ENCODE measurements at regions not wholly inside any gene's neighbourhood (a gene's known extent, or its start where the extent isn't known, plus 50 kb on each side); places are given as distances from the start of the nearest gene placed in this dataset.
A peak's percentile ranks its signal among the peaks of the same experiment; 100 is the strongest.

DNA sequence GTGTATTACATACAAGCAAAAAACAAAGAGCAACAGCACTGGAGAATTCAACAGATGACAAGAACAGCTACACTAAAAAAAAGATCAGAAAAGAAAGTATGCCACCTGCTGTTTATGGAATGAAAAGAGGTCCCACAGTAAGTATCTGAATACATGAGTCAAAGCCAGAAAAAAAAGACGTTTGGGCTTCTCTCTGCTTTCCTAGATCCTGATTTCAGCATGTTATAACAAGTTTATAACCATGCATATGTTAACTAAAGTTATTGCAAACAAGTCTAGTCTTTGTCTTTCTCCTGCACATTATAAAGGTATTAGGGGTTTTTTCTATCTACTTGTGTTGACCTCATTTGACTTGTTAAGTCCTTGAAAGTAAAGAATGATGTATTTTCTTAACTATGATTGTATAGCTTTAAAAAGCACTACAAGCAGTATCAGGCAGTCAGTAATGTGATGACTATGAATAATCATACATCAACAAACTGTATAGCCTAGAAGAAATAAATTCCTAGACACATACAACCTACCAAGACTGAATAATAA is 108.5 kb upstream of the COL5A2 start:
- Mint-ChIP-seq H3K4me1 (peaks cover 68% of the 10 kb centered on the region), H3K27ac (peak overlapping the region; percentile 23 to 84), H3K4me3 (peak overlapping the region in 1 of 2 donors; percentile 10)

DNA sequence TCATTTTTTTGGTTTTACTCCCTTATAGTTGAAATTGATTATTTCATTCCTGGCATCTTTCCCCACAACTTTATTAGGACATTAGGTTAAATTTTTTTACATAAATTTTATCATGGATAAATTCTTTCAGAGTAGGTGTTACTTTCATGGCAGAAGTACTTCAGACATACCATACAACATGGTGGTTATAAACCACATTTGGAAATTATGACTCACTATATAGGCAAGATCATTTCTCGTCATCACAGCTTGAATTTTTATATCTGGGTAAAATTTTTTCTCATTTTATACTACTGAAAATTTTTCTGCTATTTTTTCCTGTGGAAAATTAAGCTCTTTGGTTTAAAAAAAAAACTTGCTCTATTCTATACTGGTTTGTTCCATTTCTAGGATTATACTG is 111.9 kb upstream of the COL5A2 start:
- peak; percentile 68 for ATAC-seq
- Mint-ChIP-seq H3K4me1 (peaks cover 56% of the 10 kb centered on the region), H3K27me3 (no peaks in the 10 kb centered on the region), H3K27ac (peak overlapping the region; percentile 87 to 94), H3K9me3 (peaks cover 9 to 11% of the 10 kb centered on the region in 2 donors), H3K4me3 (peak overlapping the region; percentile 41 to 44)
- DNase-seq: no peak

More for the DNA sequence above, 108.5 kb upstream of the COL5A2 start:
- ATAC-seq (peak; percentile 76), DNase-seq (no peak)
- Mint-ChIP-seq H3K9me3 (peaks cover 9 to 20% of the 10 kb centered on the region in 2 donors), H3K27me3 (no peaks in the 10 kb centered on the region)

DNA sequence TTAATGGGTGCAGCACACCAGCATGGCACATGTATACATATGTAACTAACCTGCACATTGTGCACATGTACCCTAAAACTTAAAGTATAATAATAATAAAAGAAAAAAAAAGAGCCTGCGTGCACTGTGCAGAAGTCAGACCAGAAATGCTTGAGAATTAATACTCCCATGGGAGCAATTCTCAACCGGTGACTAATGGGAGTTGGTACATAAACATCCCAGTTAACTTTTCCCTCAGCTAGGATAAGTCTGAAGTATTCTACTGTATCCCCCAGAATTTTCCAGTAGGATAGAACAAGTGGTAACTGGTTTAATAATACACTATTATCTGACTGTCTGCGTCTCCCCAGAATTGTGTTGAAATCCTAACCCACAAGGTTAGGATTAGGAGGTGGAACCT is 113.6 kb upstream of the COL5A2 start:
- DNase-seq (no peak), ATAC-seq (no peak)
- Mint-ChIP-seq H3K27me3 (no peaks in the 10 kb centered on the region), H3K27ac (no peak overlapping the region), H3K4me3 (no peak overlapping the region), H3K4me1 (peaks cover 58% of the 10 kb centered on the region), H3K9me3 (peaks cover 9 to 11% of the 10 kb centered on the region in 2 donors)

DNA sequence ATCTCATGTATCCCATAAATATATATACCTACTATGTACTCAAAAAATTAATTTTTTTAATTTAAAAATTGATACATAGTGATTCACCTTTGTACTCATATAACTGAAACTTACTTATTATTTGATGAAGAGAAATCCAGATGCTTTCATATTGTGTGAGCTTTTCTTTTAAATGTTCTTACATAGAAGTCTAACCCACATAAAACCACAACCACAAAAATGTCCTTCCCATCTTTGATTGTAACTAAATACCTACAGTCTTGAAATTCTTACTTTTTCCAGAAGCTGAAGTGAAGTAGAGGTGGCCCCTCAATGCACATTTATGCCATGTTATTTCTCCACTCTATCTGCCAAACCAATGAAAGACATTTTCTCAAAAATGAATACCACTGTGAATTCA is 117.9 kb upstream of the COL5A2 start:
- Mint-ChIP-seq H3K27me3 (no peaks in the 10 kb centered on the region), H3K9me3 (peaks cover 0 to 7% of the 10 kb centered on the region in 2 donors), H3K4me1 (peaks cover 76% of the 10 kb centered on the region), H3K4me3 (peak overlapping the region in 1 of 2 donors; percentile 54), H3K27ac (peak overlapping the region; percentile 59 to 84)
- no peak for ATAC-seq
- DNase-seq: no peak

DNA sequence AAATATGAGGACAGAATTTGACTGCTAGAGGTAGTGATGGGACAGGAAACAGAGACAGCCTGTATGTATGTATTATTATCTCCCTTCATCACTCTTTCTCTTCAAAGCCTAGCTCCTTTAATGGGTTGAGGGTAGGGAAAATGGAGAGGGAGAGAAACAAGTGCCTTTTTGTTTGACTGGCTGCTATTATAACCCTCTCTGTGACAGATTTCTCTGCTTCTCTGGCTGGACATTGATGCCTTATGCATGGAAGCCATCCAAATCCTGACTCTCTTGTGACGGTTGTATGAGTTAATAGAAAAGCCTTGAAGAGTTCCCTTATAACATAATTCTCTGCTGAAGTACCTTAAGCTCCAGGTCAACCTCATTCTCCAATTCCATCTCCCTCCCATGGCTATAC is 118.5 kb upstream of the COL5A2 start:
- peaks cover 81% of the 10 kb centered on the region for H3K4me1 Mint-ChIP-seq
- no peaks in the 10 kb centered on the region for H3K27me3 Mint-ChIP-seq
- DNase-seq (no peak), ATAC-seq (no peak)
- H3K9me3 Mint-ChIP-seq: peaks cover 0 to 7% of the 10 kb centered on the region in 2 donors
- H3K27ac Mint-ChIP-seq: peak overlapping the region; percentile 57 to 84
- peak overlapping the region; percentile 44 to 54 for H3K4me3 Mint-ChIP-seq

DNA sequence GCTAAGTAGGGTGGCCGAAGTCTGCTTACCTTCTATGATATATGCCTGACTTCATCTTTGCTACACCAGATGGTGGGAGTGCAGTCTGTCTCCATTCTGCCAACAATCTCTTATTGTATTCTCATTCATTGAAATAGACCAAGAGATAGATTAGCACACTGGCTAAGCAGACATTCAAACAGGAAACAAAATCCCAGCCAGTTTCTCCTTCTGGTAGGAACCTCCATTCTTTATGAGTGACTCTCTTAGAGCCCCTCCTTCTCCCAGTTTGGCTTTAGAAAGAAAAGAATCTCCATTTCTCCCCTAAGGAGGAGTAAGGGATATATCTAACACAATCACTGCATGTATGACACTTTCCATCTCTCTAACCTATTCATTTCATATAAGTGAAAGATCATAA is 118.9 kb upstream of the COL5A2 start:
- Mint-ChIP-seq H3K4me1 (peaks cover 86% of the 10 kb centered on the region), H3K27me3 (no peaks in the 10 kb centered on the region), H3K4me3 (peak overlapping the region; percentile 44 to 54), H3K9me3 (peaks cover 0 to 7% of the 10 kb centered on the region in 2 donors), H3K27ac (peak overlapping the region; percentile 57 to 84)
- ATAC-seq (no peak), DNase-seq (no peak)

DNA sequence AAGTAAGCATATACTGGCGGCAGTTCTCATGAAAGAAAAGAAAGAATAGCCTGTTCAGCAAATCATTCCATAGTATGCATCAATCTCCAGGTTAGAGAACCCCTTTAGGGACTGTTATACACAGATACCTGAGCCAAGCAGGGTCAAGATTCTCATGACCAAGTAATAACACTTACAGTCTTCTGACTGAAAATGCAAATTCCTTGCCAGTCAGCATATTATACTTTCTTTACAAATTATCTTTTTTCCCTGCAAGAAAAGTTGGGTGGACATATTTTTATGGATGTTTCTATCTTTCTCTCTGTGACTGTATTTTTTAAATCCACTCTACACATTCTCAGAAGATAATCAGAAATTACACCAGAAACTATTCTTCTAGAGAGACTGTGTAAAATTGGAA is 120.4 kb upstream of the COL5A2 start:
- Mint-ChIP-seq H3K9me3 (peaks cover 0 to 7% of the 10 kb centered on the region in 2 donors), H3K27me3 (no peaks in the 10 kb centered on the region), H3K4me3 (no peak overlapping the region), H3K27ac (peak overlapping the region; percentile 97 to 98), H3K4me1 (peaks cover 95% of the 10 kb centered on the region)
- DNase-seq (no peak), ATAC-seq (no peak)

DNA sequence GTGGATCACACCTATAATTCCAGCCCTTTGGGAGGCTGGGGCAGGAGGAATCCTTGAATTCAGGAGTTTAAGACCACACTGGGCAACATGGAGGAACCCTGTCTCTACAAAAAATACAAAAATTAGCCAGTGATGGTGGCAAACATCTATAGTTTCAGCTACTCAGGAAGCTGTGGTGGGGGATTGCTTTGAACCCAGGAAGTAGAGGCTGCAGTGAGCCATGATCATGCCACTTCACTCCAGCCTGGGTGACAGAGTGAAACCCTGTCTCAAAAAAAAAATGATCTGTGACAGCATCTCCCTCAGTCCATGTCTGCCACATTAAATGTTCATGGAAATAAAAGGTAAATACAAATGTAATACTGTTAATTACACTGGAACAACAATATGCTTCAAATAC is 121.4 kb upstream of the COL5A2 start:
- Mint-ChIP-seq H3K9me3 (peaks cover 0 to 7% of the 10 kb centered on the region in 2 donors), H3K4me1 (peaks cover 92% of the 10 kb centered on the region), H3K4me3 (peak overlapping the region; percentile 29 to 62), H3K27me3 (no peaks in the 10 kb centered on the region), H3K27ac (peak overlapping the region; percentile 97 to 98)
- peak in 1 of 2 donors; percentile 68 for DNase-seq
- peak; percentile 73 for ATAC-seq

DNA sequence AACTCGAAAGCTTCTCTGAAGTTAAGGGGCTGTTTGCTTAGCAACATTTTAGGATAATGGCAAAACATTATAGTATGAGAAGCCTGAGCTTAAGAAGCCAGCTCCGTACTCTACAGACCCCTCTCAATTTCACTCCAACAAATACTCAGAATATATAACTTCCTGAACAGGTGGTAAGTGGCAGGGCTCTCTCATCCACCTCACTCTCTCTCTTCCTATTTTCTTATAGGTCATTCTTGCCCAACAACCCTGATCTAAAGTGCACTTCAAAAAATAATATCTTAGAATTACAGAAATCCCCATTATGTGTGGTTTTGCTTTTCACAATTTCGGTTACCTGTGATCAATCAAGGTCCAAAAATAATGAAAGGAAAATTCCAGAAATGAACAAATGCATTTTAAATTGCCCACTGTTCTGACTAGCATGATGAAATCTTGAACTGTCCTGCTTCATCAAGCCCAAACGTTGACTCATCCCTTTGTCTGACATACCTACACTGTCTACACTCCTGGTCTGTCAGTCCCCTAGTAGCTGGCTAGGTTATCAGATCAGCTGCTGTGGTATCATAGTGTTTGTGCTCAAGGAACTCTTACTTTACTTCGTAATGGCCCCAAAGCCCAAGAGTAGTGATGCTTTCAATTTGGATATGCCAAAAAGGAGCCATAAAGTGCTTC is 122.8 kb upstream of the COL5A2 start:
- peak overlapping the region; percentile 74 to 78 for H3K4me3 Mint-ChIP-seq
- DNase-seq: peak in 1 of 2 donors; percentile 54
- peaks cover 0 to 7% of the 10 kb centered on the region in 2 donors for H3K9me3 Mint-ChIP-seq
- H3K4me1 Mint-ChIP-seq: peaks cover 90% of the 10 kb centered on the region
- ATAC-seq: peak; percentile 90
- no peaks in the 10 kb centered on the region for H3K27me3 Mint-ChIP-seq
- H3K27ac Mint-ChIP-seq: peak overlapping the region; percentile 99 to 100

DNA sequence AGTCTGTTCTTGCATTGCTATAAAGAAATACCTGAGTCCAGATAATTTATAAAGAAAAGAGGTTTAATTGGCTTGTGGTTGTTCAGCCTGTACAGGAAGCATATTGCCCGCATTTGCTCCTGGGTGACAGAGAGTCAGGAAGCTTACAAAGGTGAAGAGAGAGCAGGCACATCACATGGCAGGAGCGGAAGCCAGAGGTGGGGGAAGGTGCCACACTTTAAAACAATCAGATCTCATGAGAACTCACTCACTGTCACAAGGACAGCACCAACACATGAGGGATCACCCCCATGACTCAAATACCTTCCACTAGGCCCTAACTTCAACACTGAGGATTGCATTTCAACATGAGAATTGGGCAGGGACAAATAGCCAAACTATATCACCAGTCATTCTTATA is 124.8 kb upstream of the COL5A2 start:
- ATAC-seq: peak; percentile 76
- peak overlapping the region; percentile 37 to 67 for H3K4me3 Mint-ChIP-seq
- peak overlapping the region; percentile 89 to 98 for H3K27ac Mint-ChIP-seq
- peaks cover 74% of the 10 kb centered on the region for H3K4me1 Mint-ChIP-seq
- peak in 1 of 2 donors; percentile 59 for DNase-seq
- H3K27me3 Mint-ChIP-seq: no peaks in the 10 kb centered on the region
- H3K9me3 Mint-ChIP-seq: peaks cover 0 to 7% of the 10 kb centered on the region in 2 donors

DNA sequence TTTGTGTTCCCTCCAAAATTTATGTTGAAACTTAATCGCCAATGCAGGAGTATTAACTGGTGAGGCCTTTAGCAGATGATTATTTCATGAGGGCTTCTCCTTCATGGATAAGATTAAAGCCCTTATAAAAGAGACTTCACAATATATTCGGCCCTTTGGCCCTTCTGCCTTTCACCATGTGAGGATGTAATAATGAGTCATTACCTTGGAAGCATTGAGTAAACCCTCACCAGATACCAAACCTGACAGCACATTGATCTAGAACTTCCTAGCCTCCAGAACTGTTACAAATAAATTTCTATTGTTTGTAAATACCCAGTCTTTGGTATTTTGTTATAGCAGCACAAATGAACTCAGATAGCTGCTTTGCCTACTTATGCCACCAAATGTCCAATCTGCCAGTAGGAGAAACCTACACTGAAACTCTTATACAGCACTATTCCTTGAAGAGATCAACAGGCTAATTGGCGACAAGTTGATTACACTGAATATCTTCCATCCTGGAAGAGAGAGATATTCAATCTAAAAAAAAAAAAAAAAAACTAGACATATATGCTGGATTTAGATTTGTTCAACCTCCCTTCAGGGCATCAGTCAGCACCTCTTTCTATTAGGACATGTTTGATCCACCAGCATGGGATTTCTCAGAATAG is 125.9 kb upstream of the COL5A2 start:
- H3K4me3 Mint-ChIP-seq: no peak overlapping the region
- H3K27ac Mint-ChIP-seq: peak overlapping the region in 1 of 2 donors; percentile 62
- peaks cover 0 to 6% of the 10 kb centered on the region in 2 donors for H3K9me3 Mint-ChIP-seq
- no peak for DNase-seq
- no peaks in the 10 kb centered on the region for H3K27me3 Mint-ChIP-seq
- peaks cover 70% of the 10 kb centered on the region for H3K4me1 Mint-ChIP-seq
- no peak for ATAC-seq

DNA sequence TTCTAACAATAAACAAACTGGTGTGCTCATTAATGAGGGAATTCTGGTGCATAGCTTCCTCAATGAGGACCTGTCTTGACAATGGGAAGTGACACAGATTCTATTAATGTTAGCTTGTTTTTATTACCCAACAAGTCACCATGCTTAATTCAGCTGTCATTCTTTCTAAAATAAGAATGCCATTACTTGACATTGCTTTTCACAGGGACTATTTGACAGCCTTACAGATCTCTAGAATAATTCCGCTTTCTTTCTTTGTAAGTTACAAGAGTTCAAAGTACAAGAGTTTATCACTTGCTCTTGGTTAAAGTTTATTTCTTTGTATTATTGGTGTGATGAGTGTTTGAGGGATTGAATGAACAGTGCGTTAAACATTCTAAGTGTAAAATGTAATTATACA is 127.0 kb upstream of the COL5A2 start:
- ATAC-seq (no peak), DNase-seq (no peak)
- Mint-ChIP-seq H3K9me3 (peaks cover under 1 to 4% of the 10 kb centered on the region in 2 donors), H3K4me1 (peaks cover 71% of the 10 kb centered on the region), H3K27ac (no peak overlapping the region), H3K27me3 (no peaks in the 10 kb centered on the region), H3K4me3 (no peak overlapping the region)

DNA sequence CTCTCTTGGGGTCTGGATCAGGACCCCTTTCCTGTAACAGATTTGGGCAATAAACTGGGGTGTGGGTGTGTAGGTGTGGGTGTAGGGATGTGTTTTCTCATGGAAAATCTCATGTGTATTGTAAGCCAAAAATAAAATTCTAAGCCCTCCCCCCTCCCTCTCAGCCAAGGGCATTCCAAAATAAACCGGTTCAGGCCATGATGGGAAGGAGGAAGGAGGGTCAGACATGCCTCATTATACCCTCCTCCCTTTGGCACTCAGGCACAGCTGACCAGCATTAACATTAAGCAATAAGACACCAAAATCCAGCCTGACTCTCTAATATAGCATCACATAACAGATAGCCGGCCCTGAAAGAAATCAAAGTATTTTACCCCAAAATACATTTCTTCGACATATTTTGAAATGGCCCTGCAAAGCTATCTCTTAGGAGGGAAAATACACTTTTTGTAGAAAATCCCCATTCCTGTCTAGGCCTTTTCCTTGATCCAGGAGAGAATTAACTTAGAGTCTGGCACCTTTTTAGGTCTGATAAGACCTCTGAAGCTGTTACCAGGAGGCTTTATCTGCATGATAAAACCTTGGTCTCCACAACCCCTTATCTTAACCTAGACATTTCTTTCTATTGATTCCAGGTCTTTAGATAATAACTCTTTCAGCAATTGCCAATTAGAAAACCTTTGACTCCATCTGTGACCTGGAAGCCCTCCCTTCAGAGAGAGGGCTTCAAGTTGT is 128.7 kb upstream of the COL5A2 start:
- Mint-ChIP-seq H3K9me3 (peaks cover 4 to 11% of the 10 kb centered on the region in 2 donors), H3K4me3 (no peak overlapping the region), H3K4me1 (peaks cover 73% of the 10 kb centered on the region), H3K27ac (no peak overlapping the region), H3K27me3 (no peaks in the 10 kb centered on the region)
- ATAC-seq: no peak
- no peak for DNase-seq

DNA sequence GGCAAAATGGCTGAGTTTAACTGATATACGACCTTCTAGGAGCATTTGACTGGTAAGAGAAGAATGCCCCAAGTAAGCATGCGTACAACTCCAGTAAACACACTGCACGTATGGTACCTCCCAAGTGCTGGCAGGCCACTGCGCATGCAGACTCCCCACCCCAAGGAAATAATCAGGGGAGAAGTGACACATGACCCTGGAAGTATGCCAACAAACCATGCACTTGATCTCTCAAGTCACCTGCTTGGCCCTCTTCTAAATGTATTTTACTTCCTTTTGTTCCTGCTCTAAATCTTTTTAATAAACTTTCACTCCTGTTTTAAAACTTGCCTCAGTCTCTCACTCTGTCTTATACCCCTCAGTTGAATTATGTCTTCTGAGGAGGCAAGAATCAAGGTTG is 129.8 kb upstream of the COL5A2 start:
- peaks cover 72% of the 10 kb centered on the region for H3K4me1 Mint-ChIP-seq
- DNase-seq (no peak), ATAC-seq (no peak)
- no peak overlapping the region for H3K27ac Mint-ChIP-seq
- peaks cover 4 to 11% of the 10 kb centered on the region in 2 donors for H3K9me3 Mint-ChIP-seq
- no peaks in the 10 kb centered on the region for H3K27me3 Mint-ChIP-seq
- no peak overlapping the region for H3K4me3 Mint-ChIP-seq

DNA sequence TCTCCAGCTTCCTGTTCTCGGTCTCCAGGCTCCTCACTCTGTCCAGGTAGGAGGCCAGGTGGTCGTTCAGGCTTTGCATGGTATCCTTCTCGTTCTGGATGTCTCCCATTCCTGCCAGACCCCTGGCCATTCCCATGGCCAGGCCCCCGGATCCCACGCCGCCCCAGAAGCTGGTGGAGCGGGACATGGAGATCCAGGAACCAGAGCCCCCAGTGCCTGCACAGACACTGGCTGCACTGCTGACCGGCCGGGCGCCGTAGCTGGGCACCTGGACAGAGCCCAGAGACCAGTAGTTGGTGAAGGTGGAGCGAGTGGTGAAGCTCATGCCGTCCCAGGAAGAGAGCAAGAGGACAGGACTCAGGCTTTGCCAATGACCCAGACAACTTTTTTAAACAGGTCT is 129.1 kb upstream of the WDR75 start:
- H3K27me3 Mint-ChIP-seq: no peaks in the 10 kb centered on the region
- ATAC-seq (no peak), DNase-seq (no peak)
- H3K9me3 Mint-ChIP-seq: peaks cover 4 to 11% of the 10 kb centered on the region in 2 donors
- H3K4me3 Mint-ChIP-seq: peak overlapping the region in 1 of 2 donors; percentile 42
- peaks cover 58% of the 10 kb centered on the region for H3K4me1 Mint-ChIP-seq
- H3K27ac Mint-ChIP-seq: peak overlapping the region in 1 of 2 donors; percentile 28

All from stimulated activated naive CD8-positive, alpha-beta T cell treated with anti-CD3 and anti-CD28 coated beads, Interleukin-15, amount 100 ng/mL, for 72 hours (primary cell).